K562 (cell line): ENCODE measurements at regions not wholly inside any gene's neighbourhood (a gene's known extent, or its start where the extent isn't known, plus 50 kb on each side); places are given as distances from the start of the nearest gene placed in this dataset.
A peak's percentile ranks its signal among the peaks of the same experiment; 100 is the strongest.

Experiments used
- CBX1 ChIP-seq: sonication (generic); IDR thresholded peaks from 2 replicates; pipeline ENCODE4 v1.6.1; 2016; ENCODE audit warnings: antibody characterized with exemption, low read depth, mild to moderate bottlenecking
- GATAD2B ChIP-seq: fragments of 450-650 bp; IDR thresholded peaks from 2 replicates; pipeline ENCODE4 v1.6.1; 2017; ENCODE audit warnings: mild to moderate bottlenecking, borderline replicate concordance
- HBP1 ChIP-seq: fragments of 450-650 bp; formaldehyde crosslinking; IDR thresholded peaks from 2 replicates; pipeline ENCODE4 v1.4.0; 2022; ENCODE audit warnings: missing genetic modification characterization
- HMG20B ChIP-seq: fragments of 250-450 bp; sonication (Bioruptor Pico); IDR thresholded peaks from 2 replicates; pipeline ENCODE4 v1.5.0; 2021; ENCODE audit warnings: mild to moderate bottlenecking
- HSF4 ChIP-seq: fragments of 250-450 bp; sonication (Bioruptor Pico); IDR thresholded peaks from 2 replicates; pipeline ENCODE4 v2.1.2; 2022; ENCODE audit warnings: mild to moderate bottlenecking, moderate library complexity, borderline replicate concordance
- KLF6 ChIP-seq: fragments of 250-450 bp; sonication (Bioruptor Pico); IDR thresholded peaks from 2 replicates; pipeline ENCODE4 v1.4.0; 2020; ENCODE audit warnings: mild to moderate bottlenecking, moderate library complexity, borderline replicate concordance
- NR2C1 ChIP-seq, 2 experiments: fragments of 450-650 bp; IDR thresholded peaks; 2 replicates each; pipeline ENCODE4 v1.6.1; 2017; ENCODE audit warnings: mild to moderate bottlenecking in 2 of 2, antibody characterized with exemption in 1 of 2, inconsistent platforms in 1 of 2, missing compliant biosample characterization in 1 of 2, missing genetic modification characterization in 1 of 2
- NR2F6 ChIP-seq: fragments of 450-650 bp; formaldehyde crosslinking; IDR thresholded peaks from 2 replicates; pipeline ENCODE4 v1.4.0; 2020; ENCODE audit warnings: mild to moderate bottlenecking
- POLR2G ChIP-seq: fragments of 200-400 bp; formaldehyde crosslinking; IDR thresholded peaks from 2 replicates; pipeline ENCODE4 v1.6.1; 2017; ENCODE audit warnings: low read depth, mild to moderate bottlenecking, antibody characterized with exemption, low read length, moderate library complexity
- POLR2H ChIP-seq: IDR thresholded peaks from 2 replicates; pipeline ENCODE4 v1.6.1; 2016; ENCODE audit warnings: missing genetic modification characterization, low read depth, mild to moderate bottlenecking, control low read depth, missing compliant biosample characterization, moderate library complexity
- RBM22 ChIP-seq: fragments of 200-400 bp; formaldehyde crosslinking; IDR thresholded peaks from 2 replicates; pipeline ENCODE4 v1.6.1; 2018; ENCODE audit warnings: low read length, low read depth; ENCODE audit not compliant: poor library complexity, severe bottlenecking
- SRSF3 ChIP-seq: fragments of 200-400 bp; formaldehyde crosslinking; IDR thresholded peaks from 2 replicates; pipeline ENCODE4 v1.6.1; 2016; ENCODE audit warnings: mild to moderate bottlenecking, low read length, moderate library complexity; ENCODE audit not compliant: insufficient read depth
- TEAD4 ChIP-seq, 2 experiments: sonication (generic) in 1 of 2; formaldehyde crosslinking in 1 of 2; IDR thresholded peaks; 2 replicates each; pipeline versions ENCODE4 v1.6.1 to v1.8.0; 2012 to 2022; ENCODE audit warnings: borderline replicate concordance in 1 of 2, inconsistent platforms in 1 of 2, low read length in 1 of 2, mild to moderate bottlenecking in 1 of 2, missing genetic modification reagents in 1 of 2
- USF1 ChIP-seq: sonication (generic); formaldehyde crosslinking; IDR thresholded peaks from 2 replicates; pipeline ENCODE4 v1.9.0; 2022; ENCODE audit warnings: mild to moderate bottlenecking, missing genetic modification reagents
- ZFP91 ChIP-seq: sonication (generic); formaldehyde crosslinking; IDR thresholded peaks from 2 replicates; pipeline ENCODE4 v1.8.0; 2022; ENCODE audit warnings: mild to moderate bottlenecking, missing genetic modification reagents
- ZNF197 ChIP-seq: fragments of 200-800 bp; sonication (Bioruptor generic); IDR thresholded peaks from 2 replicates; pipeline ENCODE4 v1.6.1; 2016; ENCODE audit warnings: low read depth, missing genetic modification characterization, missing compliant biosample characterization
- ZNF3 ChIP-seq: fragments of 250-450 bp; sonication (Bioruptor Pico); IDR thresholded peaks from 2 replicates; pipeline ENCODE4 v1.5.0; 2021; ENCODE audit warnings: mild to moderate bottlenecking, moderate library complexity
- ZNF316 ChIP-seq: fragments of 450-650 bp; IDR thresholded peaks from 2 replicates; pipeline ENCODE4 v1.6.1; 2016
- ZNF75A ChIP-seq: fragments of 450-650 bp; formaldehyde crosslinking; IDR thresholded peaks from 2 replicates; pipeline ENCODE4 v1.4.0; 2020; ENCODE audit warnings: mild to moderate bottlenecking
- TF ChIP-seq, protein P1 (sequence below): fragments of 450-650 bp; formaldehyde crosslinking; IDR thresholded peaks from 2 replicates; pipeline ENCODE4 v1.4.0; 2020; ENCODE audit warnings: mild to moderate bottlenecking, moderate library complexity
- TF ChIP-seq, protein P2 (sequence below): fragments of 450-650 bp; formaldehyde crosslinking; IDR thresholded peaks from 2 replicates; pipeline ENCODE4 v1.4.0; 2020; ENCODE audit warnings: mild to moderate bottlenecking, moderate library complexity

- TF ChIP-seq CBX1 (peak; percentile 34; the same call in 1 of the 2 replicates), POLR2G (peak; percentile 31; the same call in 1 of the 2 replicates), ZNF316 (peak; percentile 48; the same call in 1 of the 2 replicates), ZNF3 (CRISPR knock-in tag) (no peak), USF1 (peak; percentile 77), RBM22 (no peak), HSF4 (peak; percentile 52; the same call in 1 of the 2 replicates), NR2F6 (CRISPR knock-in tag) (no peak), TEAD4 (IDR thresholded peaks at IDR 0.05; ENCODE audit: low read length) (no peak), TEAD4 (CRISPR knock-in tag; IDR thresholded peaks at IDR 0.05; ENCODE audit: borderline replicate concordance) (no peak), HBP1 (CRISPR knock-in tag) (no peak), ZFP91 (CRISPR knock-in tag) (no peak), KLF6 (CRISPR knock-in tag) (peak; percentile 63; the same call in 1 of the 2 replicates), SRSF3 (peak; percentile 85; the same call in 1 of the 2 replicates), GATAD2B (peak; percentile 90), POLR2H (tag) (peak; percentile 48), ZNF197 (CRISPR knock-in tag) (peak; percentile 83), HMG20B (CRISPR knock-in tag) (no peak), ZNF75A (CRISPR knock-in tag) (no peak), NR2C1 (IDR thresholded peaks at IDR 0.05) (no peak), NR2C1 (tag; IDR thresholded peaks at IDR 0.05) (peak; percentile 81)
- TF ChIP-seq, protein P1, sequence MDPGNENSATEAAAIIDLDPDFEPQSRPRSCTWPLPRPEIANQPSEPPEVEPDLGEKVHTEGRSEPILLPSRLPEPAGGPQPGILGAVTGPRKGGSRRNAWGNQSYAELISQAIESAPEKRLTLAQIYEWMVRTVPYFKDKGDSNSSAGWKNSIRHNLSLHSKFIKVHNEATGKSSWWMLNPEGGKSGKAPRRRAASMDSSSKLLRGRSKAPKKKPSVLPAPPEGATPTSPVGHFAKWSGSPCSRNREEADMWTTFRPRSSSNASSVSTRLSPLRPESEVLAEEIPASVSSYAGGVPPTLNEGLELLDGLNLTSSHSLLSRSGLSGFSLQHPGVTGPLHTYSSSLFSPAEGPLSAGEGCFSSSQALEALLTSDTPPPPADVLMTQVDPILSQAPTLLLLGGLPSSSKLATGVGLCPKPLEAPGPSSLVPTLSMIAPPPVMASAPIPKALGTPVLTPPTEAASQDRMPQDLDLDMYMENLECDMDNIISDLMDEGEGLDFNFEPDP (CRISPR knock-in tag) = no peak
- TF ChIP-seq, protein P2, sequence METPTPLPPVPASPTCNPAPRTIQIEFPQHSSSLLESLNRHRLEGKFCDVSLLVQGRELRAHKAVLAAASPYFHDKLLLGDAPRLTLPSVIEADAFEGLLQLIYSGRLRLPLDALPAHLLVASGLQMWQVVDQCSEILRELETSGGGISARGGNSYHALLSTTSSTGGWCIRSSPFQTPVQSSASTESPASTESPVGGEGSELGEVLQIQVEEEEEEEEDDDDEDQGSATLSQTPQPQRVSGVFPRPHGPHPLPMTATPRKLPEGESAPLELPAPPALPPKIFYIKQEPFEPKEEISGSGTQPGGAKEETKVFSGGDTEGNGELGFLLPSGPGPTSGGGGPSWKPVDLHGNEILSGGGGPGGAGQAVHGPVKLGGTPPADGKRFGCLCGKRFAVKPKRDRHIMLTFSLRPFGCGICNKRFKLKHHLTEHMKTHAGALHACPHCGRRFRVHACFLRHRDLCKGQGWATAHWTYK (CRISPR knock-in tag) = peak; percentile 73; the same call in 1 of the 2 replicates
Observed at GRCh38 chr3:72322264-72322976, 525.8 kb downstream of the SHQ1 start (continued).
